A549 (cell line): ENCODE measurements at regions not wholly inside any gene's neighbourhood (a gene's known extent, or its start where the extent isn't known, plus 50 kb on each side); places are given as distances from the start of the nearest gene placed in this dataset.

ENCODE experiments used
- ATAC-seq, 2 experiments: fragments of 200-7000 bp in 1 of 2; fragments of >200 bp in 1 of 2; cut with Nextera tagmentation in 1 of 2; cut with Tn5 transposase in 1 of 2; 3 replicates each; pipeline versions ENCODE4 v1.8.0 to v1.9.1; 2018 to 2020; ENCODE audit warnings: mild to moderate bottlenecking in 1 of 2, moderate library complexity in 1 of 2
- CTCF ChIA-PET: fragments of 300-600 bp; sonication (Branson Sonifier 250); formaldehyde crosslinking; extraction: SDS; loops from one replicate; lab custom pipeline; 2021; ENCODE audit warnings: antibody characterized with exemption, inconsistent platforms; lab: Yijun Ruan, JAX
- POLR2A ChIA-PET: fragments of 350-600 bp; formaldehyde crosslinking; extraction: SDS; loops from one replicate; lab custom pipeline; 2021; ENCODE audit warnings: antibody characterized with exemption, inconsistent platforms; lab: Yijun Ruan, JAX
- DNase-seq, 2 experiments: peaks; one replicate each; pipeline versions ENCODE4 v3.0.0 to v3.0.0-alpha.2; 2011 to 2016; ENCODE audit warnings: low read depth in 1 of 2, low spot score in 1 of 2
- FAIRE-seq: peaks from 2 replicates; lab custom pipeline; 2011; peaks lifted over from hg19 to GRCh38; lab: Jason Lieb, UNC
- H3K27ac ChIP-seq, 2 experiments: fragments of >200 bp; sonication (Bioruptor Twin); formaldehyde crosslinking; 3 replicates each; pipeline ENCODE4 v1.5.1; 2016 to 2017
- H3K4me1 ChIP-seq: fragments of >200 bp; sonication (Bioruptor Twin); formaldehyde crosslinking; 3 replicates; pipeline ENCODE4 v1.6.1; 2016
- H3K4me2 ChIP-seq: fragments of >200 bp; sonication (Bioruptor Twin); formaldehyde crosslinking; 3 replicates; pipeline ENCODE4 v1.6.1; 2016
- H3K4me3 ChIP-seq: fragments of >200 bp; sonication (Bioruptor Twin); formaldehyde crosslinking; 3 replicates; pipeline ENCODE4 v1.5.1; 2016
- H3K9me3 ChIP-seq: fragments of >200 bp; sonication (Bioruptor Twin); formaldehyde crosslinking; 3 replicates; pipeline ENCODE4 v1.6.1; 2016
- BHLHE40 ChIP-seq: IDR thresholded peaks from 2 replicates; pipeline ENCODE4 v1.6.1; 2012; ENCODE audit warnings: low read depth, low read length, inconsistent platforms
- CBX8 ChIP-seq: fragments of 200-600 bp; sonication (generic); IDR thresholded peaks from 2 replicates; pipeline ENCODE4 v1.6.1; 2016
- CHD4 ChIP-seq: fragments of 200-600 bp; sonication (generic); IDR thresholded peaks from 2 replicates; pipeline ENCODE4 v1.6.1; 2016; ENCODE audit warnings: antibody characterized with exemption, mild to moderate bottlenecking, borderline replicate concordance
- EP300 ChIP-seq, 2 experiments: fragments of >200 bp; sonication (Bioruptor Twin); formaldehyde crosslinking; IDR thresholded peaks; 2 replicates in 1 of 2; 3 replicates in 1 of 2; pipeline ENCODE4 v1.6.1; 2016 to 2017
- ESRRA ChIP-seq: fragments of 150-350 bp; IDR thresholded peaks from 2 replicates; pipeline ENCODE4 v1.6.1; 2014; ENCODE audit warnings: mild to moderate bottlenecking, low read length, borderline replicate concordance
- FOSB ChIP-seq: fragments of 250-450 bp; sonication (Bioruptor Pico); IDR thresholded peaks from 2 replicates; pipeline ENCODE4 v1.5.0; 2020; ENCODE audit warnings: mild to moderate bottlenecking, moderate library complexity
- FOSL2 ChIP-seq, 2 experiments: fragments of 450-650 bp in 1 of 2; fragments of >200 bp in 1 of 2; sonication (Bioruptor Twin) in 1 of 2; formaldehyde crosslinking; IDR thresholded peaks; 2 replicates each; pipeline versions ENCODE4 v1.5.0 to v1.6.1; 2016 to 2020; ENCODE audit warnings: mild to moderate bottlenecking in 1 of 2, moderate library complexity in 1 of 2
- GATA3 ChIP-seq: IDR thresholded peaks from 2 replicates; pipeline ENCODE4 v1.6.1; 2012; ENCODE audit warnings: borderline replicate concordance
- HDAC2 ChIP-seq: fragments of 200-600 bp; sonication (generic); IDR thresholded peaks from 2 replicates; pipeline ENCODE4 v1.6.1; 2016
- HEYL ChIP-seq: fragments of 250-450 bp; sonication (Bioruptor Pico); IDR thresholded peaks from 2 replicates; pipeline ENCODE4 v1.8.0; 2021; ENCODE audit warnings: mild to moderate bottlenecking, moderate library complexity
- HOXA7 ChIP-seq: fragments of 250-450 bp; sonication (Bioruptor Pico); IDR thresholded peaks from 2 replicates; pipeline ENCODE4 v1.5.0; 2020; ENCODE audit warnings: mild to moderate bottlenecking, moderate library complexity
- HOXB13 ChIP-seq: fragments of 250-450 bp; sonication (Bioruptor Pico); IDR thresholded peaks from 2 replicates; pipeline ENCODE4 v1.5.0; 2020; ENCODE audit warnings: low read depth, mild to moderate bottlenecking, moderate library complexity
- JUN ChIP-seq, 2 experiments: fragments of >200 bp; sonication (Bioruptor Twin); formaldehyde crosslinking; IDR thresholded peaks; 2 replicates in 1 of 2; 3 replicates in 1 of 2; pipeline ENCODE4 v1.6.1; 2016 to 2017
- KDM1A ChIP-seq: fragments of 200-600 bp; sonication (generic); IDR thresholded peaks from 2 replicates; pipeline ENCODE4 v1.6.1; 2016; ENCODE audit warnings: low read depth, mild to moderate bottlenecking
- KDM5A ChIP-seq: fragments of 200-600 bp; sonication (generic); IDR thresholded peaks from 2 replicates; pipeline ENCODE4 v1.6.1; 2016; ENCODE audit warnings: antibody characterized with exemption, mild to moderate bottlenecking
- MAX ChIP-seq: IDR thresholded peaks from 2 replicates; pipeline ENCODE4 v1.6.1; 2012
- NR3C1 ChIP-seq: fragments of >200 bp; sonication (Bioruptor Twin); formaldehyde crosslinking; IDR thresholded peaks from 3 replicates; pipeline ENCODE4 v1.6.1; 2017
- PHF8 ChIP-seq: fragments of 200-600 bp; sonication (generic); IDR thresholded peaks from 2 replicates; pipeline ENCODE4 v1.6.1; 2016; ENCODE audit warnings: low read depth, mild to moderate bottlenecking, antibody characterized with exemption, moderate library complexity, borderline replicate concordance
- RCOR1 ChIP-seq: fragments of 150-350 bp; IDR thresholded peaks from 2 replicates; pipeline ENCODE4 v1.6.1; 2014; ENCODE audit warnings: antibody characterized with exemption, low read length, low read depth
- SMC3 ChIP-seq: fragments of >200 bp; sonication (Bioruptor Twin); formaldehyde crosslinking; IDR thresholded peaks from 3 replicates; pipeline ENCODE4 v1.6.1; 2018; ENCODE audit warnings: inconsistent platforms
- SREBF2 ChIP-seq: fragments of 450-650 bp; IDR thresholded peaks from 2 replicates; pipeline ENCODE4 v1.6.1; 2014; ENCODE audit warnings: mild to moderate bottlenecking, moderate library complexity
- TP53 ChIP-seq: fragments of 250-450 bp; sonication (Bioruptor Pico); IDR thresholded peaks from 2 replicates; pipeline ENCODE4 v1.5.0; 2021; ENCODE audit warnings: mild to moderate bottlenecking, moderate library complexity
- USF2 ChIP-seq: fragments of 450-650 bp; IDR thresholded peaks from 2 replicates; pipeline ENCODE4 v1.6.1; 2014; ENCODE audit warnings: antibody characterized with exemption
- ZC3H11A ChIP-seq: fragments of 450-650 bp; IDR thresholded peaks from 2 replicates; pipeline ENCODE4 v1.6.1; 2014; ENCODE audit warnings: antibody characterized with exemption, mild to moderate bottlenecking
- ZFP36 ChIP-seq: fragments of 450-650 bp; IDR thresholded peaks from 2 replicates; pipeline ENCODE4 v1.6.1; 2014; ENCODE audit warnings: borderline replicate concordance; ENCODE audit not compliant: partially characterized antibody
- ZNF302 ChIP-seq: fragments of 250-450 bp; sonication (Bioruptor Pico); IDR thresholded peaks from 2 replicates; pipeline ENCODE4 v1.9.0; 2021; ENCODE audit warnings: inconsistent platforms, mild to moderate bottlenecking, moderate library complexity
- ZSCAN20 ChIP-seq: fragments of 250-450 bp; sonication (Bioruptor Pico); IDR thresholded peaks from 2 replicates; pipeline ENCODE4 v1.8.0; 2022; ENCODE audit warnings: mild to moderate bottlenecking, moderate library complexity
- WGBS: methylation state at CpG from one replicate; pipeline ENCODE4 v1.1.6; 2017; ENCODE audit errors: missing lambda C conversion rate; 5-methylcytosine and 5-hydroxymethylcytosine counted together
- TF ChIP-seq, protein P1 (sequence below): fragments of >200 bp; sonication (Bioruptor Twin); formaldehyde crosslinking; IDR thresholded peaks from 3 replicates; pipeline ENCODE4 v1.5.1; 2016
- TF ChIP-seq, protein P2 (sequence below): fragments of 200-600 bp; sonication (generic); IDR thresholded peaks from 2 replicates; pipeline ENCODE4 v1.6.1; 2016; ENCODE audit warnings: antibody characterized with exemption, mild to moderate bottlenecking, moderate library complexity
- TF ChIP-seq, protein P3 (sequence below): fragments of 150-350 bp; IDR thresholded peaks from 2 replicates; pipeline ENCODE4 v1.6.1; 2014; ENCODE audit warnings: low read depth, mild to moderate bottlenecking, low read length

DNA sequence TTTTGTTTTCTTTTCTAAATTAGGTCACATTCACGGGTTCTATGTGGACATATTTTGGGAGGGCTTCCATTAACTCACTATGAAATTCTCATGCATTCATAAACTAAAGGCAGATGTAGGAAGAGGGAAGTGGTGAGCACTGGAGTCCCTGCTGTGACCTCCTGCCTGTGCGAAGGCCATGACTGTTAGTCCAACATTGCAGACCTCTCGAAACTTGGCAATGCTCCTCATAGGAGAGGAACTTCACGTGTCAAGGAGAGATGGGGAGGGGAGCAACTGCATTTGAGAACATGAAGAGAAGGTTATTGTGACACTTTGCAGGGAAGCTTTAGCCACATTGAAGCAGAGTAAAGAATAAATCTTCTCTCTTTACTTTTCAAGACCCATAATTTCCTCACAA is 126.4 kb upstream of the HNMT start:
- Histone ChIP-seq H3K27ac (no peak overlapping the region), H3K4me1 (no peaks in the 10 kb centered on the region), H3K4me2 (no peak overlapping the region), H3K9me3 (no peaks in the 10 kb centered on the region), H3K4me3 (no peak overlapping the region)
- DNase-seq: no peak
- no peak for FAIRE-seq
- ChIA-PET POLR2A (no interaction called here), CTCF (interaction anchor here (0.9 to 2.7 kb wide), 14 partner anchors 10 to 1924 kb away, joined by 3 to 18 read pairs (median 4); no protein-coding TSS in a partner anchor)
- WGBS: 14% methylated on average over 4 of the region's 4 CpGs
- ATAC-seq: no peak
- TF ChIP-seq ZC3H11A (no peak), ESRRA (no peak), EP300 (IDR thresholded peaks at IDR 0.05) (no peak), GATA3 (no peak), KDM5A (no peak), HOXA7 (CRISPR knock-in tag) (no peak), USF2 (no peak)

DNA sequence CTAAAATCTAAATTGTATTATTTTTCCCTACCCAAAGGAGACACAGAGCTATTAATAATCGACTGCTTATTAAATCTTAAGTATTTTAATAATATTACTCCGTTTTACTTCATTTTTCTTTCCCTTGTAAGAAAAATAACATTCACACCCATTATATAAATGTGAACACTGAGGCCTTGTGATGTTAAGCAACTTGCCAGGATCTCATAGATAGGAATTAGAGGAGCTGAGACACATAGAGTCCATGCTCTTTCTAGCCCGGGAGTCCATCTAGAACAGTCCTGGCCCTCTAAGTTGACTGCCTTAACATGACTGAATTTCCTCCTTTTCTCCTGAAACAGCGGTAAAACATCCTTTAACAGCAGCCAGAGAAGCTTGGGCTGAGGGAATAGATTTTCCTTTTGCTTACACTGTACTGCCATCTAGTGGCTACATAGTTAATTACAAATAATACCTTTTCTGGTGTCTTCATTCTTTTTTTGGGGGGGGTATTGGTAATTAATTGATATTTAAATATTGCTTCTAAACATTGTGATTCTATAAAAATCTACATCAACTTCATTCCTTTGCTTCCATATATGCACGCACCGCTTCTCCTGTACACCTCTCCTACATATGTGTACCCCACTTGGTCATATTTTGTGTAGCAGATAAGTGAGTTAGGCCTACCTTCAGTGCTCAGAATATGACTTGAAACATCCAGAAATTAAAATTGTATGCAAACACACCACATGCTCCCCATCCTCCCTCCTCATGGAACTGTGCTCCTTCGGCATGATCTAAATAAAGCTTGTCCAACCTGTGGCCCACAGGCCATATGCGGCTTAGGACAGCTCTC is 125.8 kb upstream of the HNMT start:
- ChIA-PET POLR2A (no interaction called here), CTCF (interaction anchor here (0.6 to 2.7 kb wide), 19 partner anchors 8 to 1925 kb away, joined by 3 to 18 read pairs (median 4); no protein-coding TSS in a partner anchor)
- H3K27ac ChIP-seq: no peak overlapping the region
- peak; percentile 63 to 84; a peak in 4 of 6 replicates for ATAC-seq
- H3K9me3 ChIP-seq: no peaks in the 10 kb centered on the region
- FAIRE-seq: no peak
- DNase-seq: peak; percentile 33 to 45
- no peaks in the 10 kb centered on the region for H3K4me1 ChIP-seq
- WGBS: 14% methylated on average over 8 of the region's 8 CpGs
- H3K4me3 ChIP-seq: no peak overlapping the region
- no peak overlapping the region for H3K4me2 ChIP-seq
- TF ChIP-seq CBX8: no peak
- TF ChIP-seq ZC3H11A: no peak
- TF ChIP-seq FOSB (CRISPR knock-in tag): no peak
- no peak for TF ChIP-seq HEYL (CRISPR knock-in tag)
- TF ChIP-seq PHF8: no peak
- TF ChIP-seq MAX: no peak
- TF ChIP-seq BHLHE40: no peak
- no peak for TF ChIP-seq RCOR1
- TF ChIP-seq EP300 (IDR thresholded peaks at IDR 0.05): no peak
- TF ChIP-seq CHD4: no peak
- TF ChIP-seq, protein P1, sequence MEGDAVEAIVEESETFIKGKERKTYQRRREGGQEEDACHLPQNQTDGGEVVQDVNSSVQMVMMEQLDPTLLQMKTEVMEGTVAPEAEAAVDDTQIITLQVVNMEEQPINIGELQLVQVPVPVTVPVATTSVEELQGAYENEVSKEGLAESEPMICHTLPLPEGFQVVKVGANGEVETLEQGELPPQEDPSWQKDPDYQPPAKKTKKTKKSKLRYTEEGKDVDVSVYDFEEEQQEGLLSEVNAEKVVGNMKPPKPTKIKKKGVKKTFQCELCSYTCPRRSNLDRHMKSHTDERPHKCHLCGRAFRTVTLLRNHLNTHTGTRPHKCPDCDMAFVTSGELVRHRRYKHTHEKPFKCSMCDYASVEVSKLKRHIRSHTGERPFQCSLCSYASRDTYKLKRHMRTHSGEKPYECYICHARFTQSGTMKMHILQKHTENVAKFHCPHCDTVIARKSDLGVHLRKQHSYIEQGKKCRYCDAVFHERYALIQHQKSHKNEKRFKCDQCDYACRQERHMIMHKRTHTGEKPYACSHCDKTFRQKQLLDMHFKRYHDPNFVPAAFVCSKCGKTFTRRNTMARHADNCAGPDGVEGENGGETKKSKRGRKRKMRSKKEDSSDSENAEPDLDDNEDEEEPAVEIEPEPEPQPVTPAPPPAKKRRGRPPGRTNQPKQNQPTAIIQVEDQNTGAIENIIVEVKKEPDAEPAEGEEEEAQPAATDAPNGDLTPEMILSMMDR: peak; percentile 85
- no peak for TF ChIP-seq SREBF2
- peak; percentile 69 for TF ChIP-seq SMC3
- TF ChIP-seq ZSCAN20 (CRISPR knock-in tag): no peak
- TF ChIP-seq TP53: no peak
- TF ChIP-seq, protein P2, sequence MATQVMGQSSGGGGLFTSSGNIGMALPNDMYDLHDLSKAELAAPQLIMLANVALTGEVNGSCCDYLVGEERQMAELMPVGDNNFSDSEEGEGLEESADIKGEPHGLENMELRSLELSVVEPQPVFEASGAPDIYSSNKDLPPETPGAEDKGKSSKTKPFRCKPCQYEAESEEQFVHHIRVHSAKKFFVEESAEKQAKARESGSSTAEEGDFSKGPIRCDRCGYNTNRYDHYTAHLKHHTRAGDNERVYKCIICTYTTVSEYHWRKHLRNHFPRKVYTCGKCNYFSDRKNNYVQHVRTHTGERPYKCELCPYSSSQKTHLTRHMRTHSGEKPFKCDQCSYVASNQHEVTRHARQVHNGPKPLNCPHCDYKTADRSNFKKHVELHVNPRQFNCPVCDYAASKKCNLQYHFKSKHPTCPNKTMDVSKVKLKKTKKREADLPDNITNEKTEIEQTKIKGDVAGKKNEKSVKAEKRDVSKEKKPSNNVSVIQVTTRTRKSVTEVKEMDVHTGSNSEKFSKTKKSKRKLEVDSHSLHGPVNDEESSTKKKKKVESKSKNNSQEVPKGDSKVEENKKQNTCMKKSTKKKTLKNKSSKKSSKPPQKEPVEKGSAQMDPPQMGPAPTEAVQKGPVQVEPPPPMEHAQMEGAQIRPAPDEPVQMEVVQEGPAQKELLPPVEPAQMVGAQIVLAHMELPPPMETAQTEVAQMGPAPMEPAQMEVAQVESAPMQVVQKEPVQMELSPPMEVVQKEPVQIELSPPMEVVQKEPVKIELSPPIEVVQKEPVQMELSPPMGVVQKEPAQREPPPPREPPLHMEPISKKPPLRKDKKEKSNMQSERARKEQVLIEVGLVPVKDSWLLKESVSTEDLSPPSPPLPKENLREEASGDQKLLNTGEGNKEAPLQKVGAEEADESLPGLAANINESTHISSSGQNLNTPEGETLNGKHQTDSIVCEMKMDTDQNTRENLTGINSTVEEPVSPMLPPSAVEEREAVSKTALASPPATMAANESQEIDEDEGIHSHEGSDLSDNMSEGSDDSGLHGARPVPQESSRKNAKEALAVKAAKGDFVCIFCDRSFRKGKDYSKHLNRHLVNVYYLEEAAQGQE: no peak
- TF ChIP-seq FOSL2 (IDR thresholded peaks at IDR 0.05): no peak
- no peak for TF ChIP-seq FOSL2 (CRISPR knock-in tag; IDR thresholded peaks at IDR 0.05)
- TF ChIP-seq JUN (IDR thresholded peaks at IDR 0.05): no peak
- TF ChIP-seq HOXB13 (CRISPR knock-in tag): no peak
- TF ChIP-seq, protein P3, sequence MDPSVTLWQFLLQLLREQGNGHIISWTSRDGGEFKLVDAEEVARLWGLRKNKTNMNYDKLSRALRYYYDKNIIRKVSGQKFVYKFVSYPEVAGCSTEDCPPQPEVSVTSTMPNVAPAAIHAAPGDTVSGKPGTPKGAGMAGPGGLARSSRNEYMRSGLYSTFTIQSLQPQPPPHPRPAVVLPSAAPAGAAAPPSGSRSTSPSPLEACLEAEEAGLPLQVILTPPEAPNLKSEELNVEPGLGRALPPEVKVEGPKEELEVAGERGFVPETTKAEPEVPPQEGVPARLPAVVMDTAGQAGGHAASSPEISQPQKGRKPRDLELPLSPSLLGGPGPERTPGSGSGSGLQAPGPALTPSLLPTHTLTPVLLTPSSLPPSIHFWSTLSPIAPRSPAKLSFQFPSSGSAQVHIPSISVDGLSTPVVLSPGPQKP: no peak
- no peak for TF ChIP-seq ZFP36
- TF ChIP-seq HDAC2: peak; percentile 69; the same call in 1 of the 2 replicates
- no peak for TF ChIP-seq ZNF302 (CRISPR knock-in tag)
- no peak for TF ChIP-seq KDM5A
- TF ChIP-seq NR3C1: no peak
- 0 out of 2 replicates have a peak, but pooled peaks have one; percentile 26 for TF ChIP-seq KDM1A
- TF ChIP-seq GATA3: no peak
